Endothelial cell of umbilical vein (primary cell): ENCODE measurements at regions not wholly inside any gene's neighbourhood (a gene's known extent, or its start where the extent isn't known, plus 50 kb on each side); places are given as distances from the start of the nearest gene placed in this dataset.

Experiments
- BruUV-seq: library from RNA; stranded (reverse); fragments of 400-500 nt; replicated peaks from 2 replicates; lab custom pipeline; 2021; lab: Mats Ljungman, UMichigan
- CTCF ChIA-PET: fragments of 300-600, 350-600 bp; sonication (Branson Sonifier 250); formaldehyde crosslinking; loops from one replicate; lab custom pipeline; 2021; ENCODE audit warnings: antibody characterized with exemption, inconsistent platforms; lab: Charles Lee
- POLR2A ChIA-PET: fragments of 300-600, 350-600 bp; sonication (Branson Sonifier 250); formaldehyde crosslinking; loops from one replicate; lab custom pipeline; 2021; ENCODE audit warnings: antibody characterized with exemption, inconsistent platforms; lab: Charles Lee
- DNase-seq: peaks from one replicate; pipeline ENCODE4 v3.0.0-alpha.2; 2011; ENCODE audit warnings: low read depth, low spot score
- FAIRE-seq: peaks from 2 replicates; lab custom pipeline; 2011; peaks lifted over from hg19 to GRCh38; lab: Jason Lieb, UNC
- H2AFZ ChIP-seq: 2 replicates; pipeline ENCODE4 v1.6.0; 2012; ENCODE audit warnings: low read depth, low read length, control low read depth, inconsistent platforms
- H3K27ac ChIP-seq: 2 replicates; pipeline ENCODE4 v1.5.1; 2011; ENCODE audit warnings: low read depth, mild to moderate bottlenecking, control low read depth, low read length, moderate library complexity; ENCODE audit not compliant: insufficient read depth
- H3K27me3 ChIP-seq, 2 experiments: 2 replicates each; pipeline versions ENCODE4 v1.6.0 to v1.6.1; 2011; ENCODE audit warnings: low read length in 2 of 2, mixed read lengths in 1 of 2; ENCODE audit not compliant: control insufficient read depth in 2 of 2, insufficient read depth in 2 of 2
- H3K36me3 ChIP-seq, 2 experiments: 2 replicates in 1 of 2; 3 replicates in 1 of 2; pipeline ENCODE4 v1.5.1; 2011; ENCODE audit warnings: low read length in 2 of 2, mild to moderate bottlenecking in 1 of 2, moderate library complexity in 1 of 2; ENCODE audit not compliant: control insufficient read depth in 2 of 2, insufficient read depth in 2 of 2; ENCODE audit errors: extremely low read depth in 1 of 2
- H3K4me1 ChIP-seq: 3 replicates; pipeline ENCODE4 v1.5.1; 2011; ENCODE audit warnings: mild to moderate bottlenecking, low read length; ENCODE audit not compliant: control insufficient read depth, insufficient read depth; ENCODE audit errors: extremely low read depth
- H3K4me2 ChIP-seq: 2 replicates; pipeline ENCODE4 v1.6.1; 2011; ENCODE audit warnings: low read length, control low read depth, mixed read lengths; ENCODE audit not compliant: insufficient read depth
- H3K4me3 ChIP-seq, 3 experiments: fragments of 200-600 bp in 1 of 3; sonication (generic), shearing (Covaris generic) in 1 of 3; replicated peaks in 1 of 3; 2 replicates each; pipeline ENCODE4 v1.5.1; 2011 to 2016; ENCODE audit warnings: control low read depth in 3 of 3, low read length in 3 of 3, mild to moderate bottlenecking in 2 of 3, inconsistent platforms in 1 of 3, low read depth in 1 of 3, moderate library complexity in 1 of 3; ENCODE audit not compliant: insufficient read depth in 1 of 3
- H3K79me2 ChIP-seq: 2 replicates; pipeline ENCODE4 v1.6.0; 2012; ENCODE audit warnings: low read length, inconsistent platforms; ENCODE audit not compliant: control insufficient read depth, insufficient read depth
- H3K9ac ChIP-seq: replicated peaks from 2 replicates; pipeline ENCODE3; 2011; ENCODE audit warnings: low read length, control low read depth; ENCODE audit not compliant: insufficient read depth; ENCODE audit errors: extremely low read depth
- H3K9me1 ChIP-seq: replicated peaks from 3 replicates; pipeline ENCODE4 v1.6.0; 2011; ENCODE audit warnings: mild to moderate bottlenecking, low read length; ENCODE audit not compliant: control insufficient read depth, insufficient read depth; ENCODE audit errors: extremely low read depth
- H3K9me3 ChIP-seq: replicated peaks from 2 replicates; pipeline ENCODE4 v1.5.1; 2012; ENCODE audit warnings: low read length, inconsistent platforms; ENCODE audit not compliant: control insufficient read depth, insufficient read depth
- H4K20me1 ChIP-seq: replicated peaks from 2 replicates; pipeline ENCODE3; 2011; ENCODE audit warnings: mild to moderate bottlenecking, low read length; ENCODE audit not compliant: control insufficient read depth, insufficient read depth; ENCODE audit errors: extremely low read depth
- EZH2 ChIP-seq: IDR thresholded peaks from 2 replicates; pipeline ENCODE4 v1.6.1; 2012; ENCODE audit warnings: borderline replicate concordance, low read depth, mild to moderate bottlenecking, moderate library complexity, low read length, inconsistent platforms; ENCODE audit not compliant: severe bottlenecking
- FOS ChIP-seq: IDR thresholded peaks from 2 replicates; pipeline ENCODE4 v1.6.1; 2011; ENCODE audit warnings: mild to moderate bottlenecking, low read length, moderate library complexity, borderline replicate concordance; ENCODE audit not compliant: insufficient read depth
- GATA2 ChIP-seq: IDR thresholded peaks from 2 replicates; pipeline ENCODE4 v1.7.0; 2011; ENCODE audit warnings: low read depth, mild to moderate bottlenecking, moderate library complexity, mixed read lengths, low read length; ENCODE audit not compliant: insufficient read length, insufficient read depth
- JUN ChIP-seq: IDR thresholded peaks from 2 replicates; pipeline ENCODE4 v1.6.1; 2011; ENCODE audit warnings: borderline replicate concordance, low read depth; ENCODE audit not compliant: insufficient read length, insufficient read depth
- MYC ChIP-seq: IDR thresholded peaks from one replicate; pipeline ENCODE4 v1.6.1; 2011; ENCODE audit warnings: mild to moderate bottlenecking, low read depth, low read length
- POLR2A ChIP-seq: IDR thresholded peaks from 2 replicates; pipeline ENCODE4 v1.6.1; 2012; ENCODE audit warnings: low read depth, mild to moderate bottlenecking, control low read depth, low read length
- POLR2AphosphoS5 ChIP-seq: IDR thresholded peaks from 2 replicates; pipeline ENCODE4 v1.6.1; 2012; ENCODE audit warnings: low read depth, mild to moderate bottlenecking, control low read depth, low read length, moderate library complexity; ENCODE audit not compliant: insufficient read depth
- dilution Hi-C: fragments of 300-500 bp; cut with MboI; formaldehyde crosslinking; loops from one replicate; pipeline ENCODE4 v1.15.0; 2019; ENCODE audit warnings: low sequenced_read_pairs; ENCODE audit not compliant: extremely low pct_ligation_motif_present
- intact Hi-C: fragments of 100-400 bp; cut with micrococcal nuclease; formaldehyde crosslinking; loops from one replicate; pipeline ENCODE4 v1.10.0; 2022
- TF ChIP-seq, protein P1 (sequence below): IDR thresholded peaks from 2 replicates; pipeline ENCODE4 v1.6.1; 2011; ENCODE audit not compliant: insufficient read depth, insufficient read length
- TF ChIP-seq, protein P2 (sequence below), 2 donors: IDR thresholded peaks; 1 replicate in 1 of 2; 2 replicates in 1 of 2; pipeline ENCODE4 v1.5.1; 2011; ENCODE audit warnings: low read length in 2 of 2, mild to moderate bottlenecking in 2 of 2, moderate library complexity in 2 of 2, control low read depth in 1 of 2, inconsistent platforms in 1 of 2, low read depth in 1 of 2; ENCODE audit not compliant: insufficient read depth in 1 of 2; ENCODE audit errors: extremely low read depth in 1 of 2

- no peak overlapping the region for H3K27ac ChIP-seq
- BruUV-seq = no TSS peak
- H3K27me3 ChIP-seq = no peaks in the 10 kb centered on the region
- no peak for FAIRE-seq
- H2AFZ ChIP-seq = no peak overlapping the region
- ChIA-PET CTCF (no interaction called here), POLR2A (no interaction called here)
- no peak overlapping the region for H3K9ac ChIP-seq
- no peaks in the 10 kb centered on the region for H4K20me1 ChIP-seq
- no peaks in the 10 kb centered on the region for H3K9me1 ChIP-seq
- no peaks in the 10 kb centered on the region for H3K79me2 ChIP-seq
- peaks cover 3% of the 10 kb centered on the region for H3K9me3 ChIP-seq
- H3K36me3 ChIP-seq = no peaks in the 10 kb centered on the region
- TF ChIP-seq GATA2 (no peak), POLR2AphosphoS5 (no peak), FOS (no peak), MYC (no peak), JUN (no peak), POLR2A (no peak), EZH2 (no peak)
- TF ChIP-seq, protein P1, sequence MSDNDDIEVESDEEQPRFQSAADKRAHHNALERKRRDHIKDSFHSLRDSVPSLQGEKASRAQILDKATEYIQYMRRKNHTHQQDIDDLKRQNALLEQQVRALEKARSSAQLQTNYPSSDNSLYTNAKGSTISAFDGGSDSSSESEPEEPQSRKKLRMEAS = no peak
- TF ChIP-seq, protein P2, sequence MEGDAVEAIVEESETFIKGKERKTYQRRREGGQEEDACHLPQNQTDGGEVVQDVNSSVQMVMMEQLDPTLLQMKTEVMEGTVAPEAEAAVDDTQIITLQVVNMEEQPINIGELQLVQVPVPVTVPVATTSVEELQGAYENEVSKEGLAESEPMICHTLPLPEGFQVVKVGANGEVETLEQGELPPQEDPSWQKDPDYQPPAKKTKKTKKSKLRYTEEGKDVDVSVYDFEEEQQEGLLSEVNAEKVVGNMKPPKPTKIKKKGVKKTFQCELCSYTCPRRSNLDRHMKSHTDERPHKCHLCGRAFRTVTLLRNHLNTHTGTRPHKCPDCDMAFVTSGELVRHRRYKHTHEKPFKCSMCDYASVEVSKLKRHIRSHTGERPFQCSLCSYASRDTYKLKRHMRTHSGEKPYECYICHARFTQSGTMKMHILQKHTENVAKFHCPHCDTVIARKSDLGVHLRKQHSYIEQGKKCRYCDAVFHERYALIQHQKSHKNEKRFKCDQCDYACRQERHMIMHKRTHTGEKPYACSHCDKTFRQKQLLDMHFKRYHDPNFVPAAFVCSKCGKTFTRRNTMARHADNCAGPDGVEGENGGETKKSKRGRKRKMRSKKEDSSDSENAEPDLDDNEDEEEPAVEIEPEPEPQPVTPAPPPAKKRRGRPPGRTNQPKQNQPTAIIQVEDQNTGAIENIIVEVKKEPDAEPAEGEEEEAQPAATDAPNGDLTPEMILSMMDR (IDR thresholded peaks at IDR 0.05; ENCODE audit: extremely low read depth in 1 of 2, insufficient read depth in 1 of 2, low read depth in 1 of 2, low read length in 2 of 2) = no peak
- H3K4me2 ChIP-seq = no peak overlapping the region
- intact Hi-C loops = no loop called here
- no peak overlapping the region for H3K4me3 ChIP-seq
- no peaks in the 10 kb centered on the region for H3K4me1 ChIP-seq
- dilution Hi-C loops = no loop called here
- no peak for DNase-seq
Observed at GRCh38 chr1:187947359-187947758, 1118.6 kb downstream of the PLA2G4A start.
